IPS-18a (cell line): ENCODE measurements at regions not wholly inside any gene's neighbourhood (a gene's known extent, or its start where the extent isn't known, plus 50 kb on each side); places are given as distances from the start of the nearest gene placed in this dataset.

Experiments used
- H3K27ac ChIP-seq: one replicate; pipeline ENCODE4 v1.5.1; 2013; ENCODE audit warnings: low read length
- H3K27me3 ChIP-seq: one replicate; pipeline ENCODE4 v1.6.1; 2013; ENCODE audit warnings: mild to moderate bottlenecking, low read length; ENCODE audit not compliant: control insufficient read depth, insufficient read depth
- H3K36me3 ChIP-seq: one replicate; pipeline ENCODE4 v1.6.1; 2013; ENCODE audit warnings: low read depth, low read length; ENCODE audit not compliant: control insufficient read depth
- H3K4me1 ChIP-seq: one replicate; pipeline ENCODE4 v1.6.1; 2013; ENCODE audit warnings: low read depth, low read length; ENCODE audit not compliant: control insufficient read depth
- H3K4me3 ChIP-seq: one replicate; pipeline ENCODE4 v1.5.1; 2013; ENCODE audit warnings: low read length
- H3K9ac ChIP-seq: one replicate; pipeline ENCODE4 v1.6.1; 2013; ENCODE audit warnings: mild to moderate bottlenecking, low read length, moderate library complexity
- H3K9me3 ChIP-seq: one replicate; pipeline ENCODE4 v1.6.1; 2013; ENCODE audit warnings: low read depth, low read length; ENCODE audit not compliant: control insufficient read depth

DNA sequence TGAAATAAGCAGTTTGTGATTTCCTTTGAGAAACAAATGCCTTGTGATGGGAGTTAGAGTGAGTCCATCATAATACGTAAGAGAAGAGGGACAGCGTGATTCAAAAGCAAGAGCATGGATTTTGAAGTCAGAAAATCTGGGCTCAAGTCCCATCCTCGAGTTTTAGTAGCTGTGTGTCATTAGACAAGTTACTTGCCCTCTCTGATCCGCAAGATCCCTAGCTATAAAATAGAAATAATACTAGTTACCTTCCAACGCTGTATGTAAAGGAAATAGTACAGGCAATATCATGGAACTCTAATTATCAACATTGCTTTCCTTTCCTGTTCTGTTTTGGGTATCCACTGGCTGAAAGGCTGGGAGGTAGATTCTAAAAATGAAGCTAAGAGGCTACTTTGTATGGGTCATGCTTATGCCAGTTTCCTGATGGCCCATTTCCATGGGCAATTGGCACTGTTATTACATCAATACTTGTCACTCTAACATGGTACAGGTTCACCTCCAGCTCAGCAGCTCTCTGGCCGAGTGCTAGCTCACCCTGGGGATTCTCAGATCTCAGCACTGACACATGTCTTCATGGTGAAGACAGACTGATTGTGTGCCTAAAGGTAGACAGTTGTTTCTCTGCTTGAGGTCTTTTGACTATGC lies 241.7 kb upstream of the KLF4 start:
- Histone ChIP-seq H3K27me3 (no peaks in the 10 kb centered on the region), H3K27ac (no peak overlapping the region), H3K36me3 (no peaks in the 10 kb centered on the region), H3K9me3 (no peaks in the 10 kb centered on the region), H3K9ac (no peak overlapping the region), H3K4me3 (no peak overlapping the region), H3K4me1 (no peaks in the 10 kb centered on the region)

DNA sequence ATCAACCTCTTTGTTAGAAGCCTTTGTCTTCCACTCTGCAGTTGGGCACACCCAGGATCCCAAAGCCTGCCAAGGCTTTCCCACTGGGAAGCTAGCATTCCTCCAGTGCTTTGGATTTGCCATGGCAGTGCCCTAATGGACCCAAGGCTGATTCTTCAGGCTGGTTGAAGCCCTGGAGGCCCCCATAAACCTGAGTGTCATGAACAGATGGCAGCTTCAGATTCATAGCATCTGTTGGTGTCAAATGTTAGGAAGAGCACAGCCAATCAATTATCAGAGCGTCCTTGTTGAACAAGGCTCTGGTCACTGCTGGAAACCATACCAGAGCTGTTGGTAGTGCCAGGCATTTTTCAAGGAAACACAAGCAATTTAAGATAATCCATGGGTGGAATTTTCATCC lies 241.1 kb upstream of the KLF4 start:
- Histone ChIP-seq H3K9me3 (no peaks in the 10 kb centered on the region), H3K36me3 (no peaks in the 10 kb centered on the region), H3K4me1 (no peaks in the 10 kb centered on the region), H3K27ac (no peak overlapping the region), H3K27me3 (no peaks in the 10 kb centered on the region), H3K4me3 (no peak overlapping the region), H3K9ac (no peak overlapping the region)

DNA sequence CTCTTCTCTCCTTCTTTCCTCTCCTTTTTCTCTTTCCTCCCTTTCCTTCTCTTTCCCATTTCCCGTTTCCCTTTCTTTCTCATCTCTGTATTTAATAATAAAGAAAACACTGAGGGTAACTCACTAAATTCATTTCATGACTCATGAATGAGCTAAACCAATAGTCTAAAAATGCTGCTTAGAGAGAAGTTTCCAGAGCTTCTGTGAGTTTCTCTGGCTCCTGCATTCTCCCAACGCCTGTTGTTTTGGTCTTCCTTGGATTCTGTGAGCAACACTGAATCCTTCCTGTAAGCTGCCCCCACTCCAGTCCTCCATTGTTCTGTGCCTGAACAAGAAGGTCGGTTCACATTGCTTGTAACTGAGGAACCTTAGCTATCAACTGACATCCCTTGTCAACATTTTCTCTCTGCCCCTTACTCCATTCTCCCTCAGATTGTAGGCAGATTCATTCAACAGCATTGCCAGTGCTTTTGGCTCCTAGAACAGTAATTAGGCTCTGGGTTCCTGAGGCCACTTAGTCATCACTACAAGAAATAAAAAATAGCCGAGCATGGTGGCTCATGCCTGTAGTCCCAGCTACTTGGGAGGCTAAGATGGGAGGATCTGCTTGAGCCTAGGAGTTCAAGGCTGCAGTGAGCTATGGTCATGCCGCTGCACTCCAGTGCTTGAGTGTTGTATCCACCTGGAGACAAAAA lies 237.7 kb upstream of the KLF4 start:
- Histone ChIP-seq H3K4me1 (no peaks in the 10 kb centered on the region), H3K27ac (no peak overlapping the region), H3K9ac (no peak overlapping the region)

DNA sequence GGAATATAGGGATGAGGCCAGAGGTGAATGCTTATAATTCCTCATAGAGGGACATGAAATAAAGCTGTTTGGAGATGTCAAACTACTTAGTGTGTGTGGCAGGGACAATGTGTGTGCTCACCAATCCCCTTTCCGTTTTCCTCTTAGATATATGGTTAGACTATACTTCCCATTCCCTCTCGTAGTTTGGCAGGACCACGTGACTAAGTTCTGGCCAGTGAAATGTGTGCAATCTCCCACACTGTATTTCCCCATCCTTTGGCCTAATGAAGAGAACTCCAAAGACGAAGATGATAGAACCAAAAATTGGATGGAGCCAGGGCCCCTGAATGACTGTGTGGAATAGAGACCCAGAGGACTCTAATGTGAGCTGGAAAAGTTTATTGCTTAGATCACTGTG lies 233.4 kb upstream of the KLF4 start:
- Histone ChIP-seq H3K4me1 (no peaks in the 10 kb centered on the region), H3K27ac (no peak overlapping the region), H3K36me3 (no peaks in the 10 kb centered on the region), H3K27me3 (no peaks in the 10 kb centered on the region), H3K9ac (no peak overlapping the region), H3K9me3 (no peaks in the 10 kb centered on the region), H3K4me3 (no peak overlapping the region)

More for the DNA sequence above, 237.7 kb upstream of the KLF4 start:
- Histone ChIP-seq H3K9me3 (no peaks in the 10 kb centered on the region), H3K4me3 (no peak overlapping the region), H3K27me3 (no peaks in the 10 kb centered on the region), H3K36me3 (no peaks in the 10 kb centered on the region)

DNA sequence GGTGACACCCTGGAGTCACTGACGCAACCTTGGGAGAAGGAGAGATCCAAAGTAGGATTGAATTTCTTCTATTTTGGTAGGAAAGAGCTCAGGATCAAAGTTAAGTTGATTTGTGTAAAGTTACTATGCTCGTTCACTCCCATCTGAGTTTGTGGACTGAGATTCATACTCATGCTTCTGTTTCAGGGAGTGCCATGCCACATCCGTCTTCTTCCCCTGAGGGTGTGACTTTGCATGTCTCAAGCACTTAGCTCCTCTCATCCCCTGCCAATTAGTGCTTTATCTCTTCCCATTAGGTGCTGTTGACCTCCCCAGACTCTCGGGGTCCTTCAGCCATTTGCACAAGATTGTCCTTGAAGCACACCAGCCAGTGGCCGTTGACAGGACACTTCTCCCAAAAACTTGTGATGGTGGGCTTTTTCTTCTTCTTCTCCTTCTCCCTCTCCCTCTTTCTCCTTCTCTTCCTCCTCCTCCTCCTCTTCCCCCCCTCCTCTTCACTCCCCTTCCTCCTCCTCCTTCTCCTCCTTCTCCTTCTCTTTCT lies 232.2 kb upstream of the KLF4 start:
- no peak overlapping the region for H3K27ac ChIP-seq
- no peaks in the 10 kb centered on the region for H3K4me1 ChIP-seq
- H3K9ac ChIP-seq: no peak overlapping the region
- H3K36me3 ChIP-seq: no peaks in the 10 kb centered on the region
- H3K4me3 ChIP-seq: no peak overlapping the region
- H3K27me3 ChIP-seq: no peaks in the 10 kb centered on the region
- no peaks in the 10 kb centered on the region for H3K9me3 ChIP-seq

DNA sequence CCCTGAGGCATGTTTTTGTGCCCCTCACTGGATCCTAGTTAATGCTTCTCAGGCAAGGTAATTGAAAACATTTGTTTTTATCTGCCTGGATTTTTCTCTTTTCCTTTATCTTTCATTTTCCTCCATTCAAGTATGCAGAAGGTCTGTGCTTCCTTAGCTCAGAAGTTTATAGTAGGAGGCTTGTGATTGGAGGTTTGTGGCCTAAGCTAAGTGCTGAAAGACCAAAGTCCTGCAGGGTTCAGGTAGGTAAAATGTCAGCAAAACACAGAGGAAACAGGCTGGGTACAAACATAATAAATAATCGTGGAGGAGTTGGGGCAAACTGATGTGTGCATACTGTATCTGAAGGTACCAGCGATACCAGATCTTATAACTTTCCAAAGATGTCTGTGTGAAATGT lies 230.9 kb upstream of the KLF4 start:
- H3K4me3 ChIP-seq: no peak overlapping the region
- no peaks in the 10 kb centered on the region for H3K36me3 ChIP-seq
- no peaks in the 10 kb centered on the region for H3K27me3 ChIP-seq
- H3K9me3 ChIP-seq: no peaks in the 10 kb centered on the region
- no peak overlapping the region for H3K27ac ChIP-seq
- no peak overlapping the region for H3K9ac ChIP-seq
- H3K4me1 ChIP-seq: no peaks in the 10 kb centered on the region

DNA sequence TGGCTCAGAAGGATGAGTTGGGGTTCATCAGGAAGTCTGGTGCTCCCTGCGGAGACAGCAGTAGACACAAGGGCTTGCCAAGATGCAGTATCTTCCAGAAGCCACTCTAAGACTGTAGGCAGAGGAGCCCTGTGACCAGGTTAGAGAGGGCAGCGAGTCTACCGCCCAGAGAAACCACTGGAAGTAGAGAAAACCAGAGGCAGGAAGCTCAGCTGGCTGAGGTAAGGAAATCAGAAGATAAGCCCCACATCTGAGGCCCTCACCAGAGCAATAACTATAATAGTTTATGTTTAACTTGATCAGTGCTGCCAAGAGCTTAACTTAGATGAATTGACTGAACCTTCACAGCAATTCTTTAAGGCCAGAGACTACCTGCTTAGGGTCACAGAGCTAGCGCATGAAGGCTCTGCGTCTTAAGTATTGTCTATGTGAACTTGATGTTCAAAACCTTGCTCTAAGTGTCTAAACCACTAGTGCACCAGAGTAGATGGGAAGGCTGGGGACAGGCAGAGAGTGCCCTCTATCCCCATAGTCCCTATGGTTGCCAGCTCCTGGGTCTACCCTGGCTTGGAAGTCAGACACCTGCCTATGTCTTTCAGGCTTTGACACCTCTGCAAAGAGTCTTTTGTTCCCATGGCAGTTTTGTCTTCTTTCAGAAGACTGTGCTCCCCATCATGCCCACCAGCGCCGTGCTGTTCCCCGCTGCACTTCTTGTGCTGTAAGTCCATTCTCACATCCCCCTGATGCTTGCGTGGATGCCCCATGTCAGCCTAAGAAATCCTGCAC lies 228.2 kb upstream of the KLF4 start:
- Histone ChIP-seq H3K4me3 (no peak overlapping the region), H3K4me1 (no peaks in the 10 kb centered on the region), H3K36me3 (no peaks in the 10 kb centered on the region), H3K27me3 (no peaks in the 10 kb centered on the region), H3K9ac (no peak overlapping the region), H3K9me3 (no peaks in the 10 kb centered on the region), H3K27ac (no peak overlapping the region)

DNA sequence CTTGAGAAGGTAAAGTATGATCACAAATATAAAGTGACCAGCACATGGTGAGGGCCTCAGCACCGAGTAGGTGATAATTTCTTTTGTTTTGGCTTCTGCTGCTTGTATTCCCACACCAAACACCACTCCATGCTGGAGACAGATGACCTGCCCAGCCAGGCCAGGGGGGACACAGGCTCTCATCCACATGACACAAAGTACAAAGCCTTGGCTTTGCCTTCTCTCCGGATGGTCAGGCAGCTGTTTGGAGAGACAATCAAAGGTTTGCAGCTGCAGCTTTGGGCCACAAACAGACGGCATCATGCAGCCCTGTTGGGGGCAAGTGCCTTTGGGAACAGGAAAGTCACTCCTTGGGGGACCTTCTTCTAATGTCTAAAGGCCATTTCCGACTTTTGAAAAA lies 226.2 kb upstream of the KLF4 start:
- H3K4me3 ChIP-seq: no peak overlapping the region
- H3K36me3 ChIP-seq: no peaks in the 10 kb centered on the region
- no peaks in the 10 kb centered on the region for H3K4me1 ChIP-seq
- no peak overlapping the region for H3K9ac ChIP-seq
- no peaks in the 10 kb centered on the region for H3K9me3 ChIP-seq
- no peak overlapping the region for H3K27ac ChIP-seq
- no peaks in the 10 kb centered on the region for H3K27me3 ChIP-seq

DNA sequence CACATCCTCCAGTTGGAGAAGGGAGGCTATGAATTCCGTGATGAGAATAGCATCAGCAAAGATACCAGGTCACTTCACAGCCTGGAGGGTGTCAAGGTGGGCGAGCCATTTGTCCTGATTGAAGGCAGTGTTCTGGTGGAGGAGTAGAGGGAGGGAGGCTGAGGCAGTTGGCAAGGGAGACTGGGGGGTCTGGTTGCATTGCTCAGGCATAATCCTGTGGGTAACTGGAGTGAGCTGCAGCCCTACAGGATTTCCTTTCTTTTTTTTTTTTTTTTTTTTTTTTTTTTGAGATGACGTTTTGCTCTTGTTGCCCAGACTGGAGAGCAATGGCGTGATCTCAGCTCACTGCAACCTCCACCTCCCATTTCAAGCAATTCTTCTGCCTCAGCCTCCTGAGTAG lies 223.9 kb upstream of the KLF4 start:
- no peak overlapping the region for H3K9ac ChIP-seq
- H3K27ac ChIP-seq: no peak overlapping the region
- no peaks in the 10 kb centered on the region for H3K36me3 ChIP-seq
- H3K4me3 ChIP-seq: no peak overlapping the region
- H3K27me3 ChIP-seq: no peaks in the 10 kb centered on the region
- H3K4me1 ChIP-seq: no peaks in the 10 kb centered on the region
- no peaks in the 10 kb centered on the region for H3K9me3 ChIP-seq

DNA sequence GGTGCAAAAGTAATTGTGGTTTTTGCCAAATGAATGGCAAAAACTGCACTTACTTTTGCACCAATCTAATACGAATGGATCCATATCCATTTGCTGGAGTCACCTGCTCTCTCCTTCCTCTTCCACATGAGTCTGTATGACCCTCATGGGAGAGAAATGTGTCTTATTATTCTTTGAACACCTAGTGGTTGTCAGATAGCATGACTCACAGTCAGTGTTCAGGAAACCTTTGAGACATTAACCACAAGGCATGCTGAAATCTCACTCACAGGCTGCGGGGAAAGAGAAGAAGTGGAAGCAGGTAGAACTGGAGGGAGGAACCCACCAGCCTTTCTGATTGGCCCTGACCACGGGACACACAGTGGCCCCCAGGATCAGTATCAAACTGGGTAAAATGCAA lies 222.8 kb upstream of the KLF4 start:
- Histone ChIP-seq H3K27me3 (no peaks in the 10 kb centered on the region), H3K27ac (no peak overlapping the region), H3K4me1 (no peaks in the 10 kb centered on the region), H3K9me3 (no peaks in the 10 kb centered on the region), H3K36me3 (no peaks in the 10 kb centered on the region), H3K9ac (no peak overlapping the region), H3K4me3 (no peak overlapping the region)

DNA sequence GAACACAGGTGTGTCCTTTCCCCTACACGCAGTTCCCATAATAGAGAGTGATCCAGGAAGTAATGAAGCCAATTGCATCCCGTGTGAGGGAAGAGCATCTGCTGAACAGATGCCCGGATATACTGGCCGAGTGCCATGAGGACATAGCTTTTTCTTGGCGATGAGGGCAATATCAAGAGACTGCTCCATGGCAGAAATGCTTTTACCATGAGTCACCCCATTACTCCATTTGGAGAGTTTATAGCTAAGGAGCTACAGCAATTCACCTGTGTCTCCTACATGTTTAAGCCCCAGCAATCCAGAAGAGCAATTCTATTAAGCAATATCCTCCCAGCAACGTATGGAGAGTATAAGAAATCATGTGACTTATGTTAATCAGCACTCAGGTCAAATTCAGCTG lies 222.0 kb upstream of the KLF4 start:
- Histone ChIP-seq H3K27ac (no peak overlapping the region), H3K9ac (no peak overlapping the region), H3K4me3 (no peak overlapping the region), H3K9me3 (no peaks in the 10 kb centered on the region), H3K36me3 (no peaks in the 10 kb centered on the region), H3K27me3 (no peaks in the 10 kb centered on the region), H3K4me1 (no peaks in the 10 kb centered on the region)
